ENCODE measurements at regions not wholly inside any gene's neighbourhood (a gene's known extent, or its start where the extent isn't known, plus 50 kb on each side); places are given as distances from the start of the nearest gene placed in this dataset.

GRCh38 chr7:136033413-136034031 lies 56.4 kb upstream of the MTPN start:
- Histone ChIP-seq H3K27me3 (ENCODE audit: control insufficient read depth, insufficient read depth, low read length) (no peaks in the 10 kb centered on the region), H3K9me3 (ENCODE audit: control insufficient read depth, insufficient read depth, low read length) (no peaks in the 10 kb centered on the region), H3K36me3 (ENCODE audit: control insufficient read depth, insufficient read depth, low read length) (no peaks in the 10 kb centered on the region), H3K4me3 (ENCODE audit: low read length) (no peak overlapping the region), H3K4me1 (ENCODE audit: control insufficient read depth, insufficient read depth, low read length) (no peaks in the 10 kb centered on the region), H3K27ac (ENCODE audit: low read length) (no peak overlapping the region)
- DNase-seq (ENCODE audit: low read depth, low spot score): no peak
- no CpG with 5 or more reads among the region's 6 CpGs for WGBS (ENCODE audit: insufficient coverage, insufficient read length)

GRCh38 chr7:136030867-136031318 lies 53.7 kb upstream of the MTPN start:
- no peaks in the 10 kb centered on the region for H3K4me1 ChIP-seq (ENCODE audit: control insufficient read depth, insufficient read depth, low read length)
- H3K9me3 ChIP-seq (ENCODE audit: control insufficient read depth, insufficient read depth, low read length): no peaks in the 10 kb centered on the region
- H3K4me3 ChIP-seq (ENCODE audit: low read length): no peak overlapping the region
- no peak for DNase-seq (ENCODE audit: low read depth, low spot score)
- no CpG with 5 or more reads among the region's 4 CpGs for WGBS (ENCODE audit: insufficient coverage, insufficient read length)
- H3K36me3 ChIP-seq (ENCODE audit: control insufficient read depth, insufficient read depth, low read length): no peaks in the 10 kb centered on the region
- no peaks in the 10 kb centered on the region for H3K27me3 ChIP-seq (ENCODE audit: control insufficient read depth, insufficient read depth, low read length)
- no peak overlapping the region for H3K27ac ChIP-seq (ENCODE audit: low read length)

GRCh38 chr7:136030330-136030729 lies 53.2 kb upstream of the MTPN start:
- H3K4me1 ChIP-seq (ENCODE audit: control insufficient read depth, insufficient read depth, low read length): no peaks in the 10 kb centered on the region
- WGBS (ENCODE audit: insufficient coverage, insufficient read length): no CpG with 5 or more reads among the region's 2 CpGs
- H3K4me3 ChIP-seq (ENCODE audit: low read length): no peak overlapping the region
- H3K9me3 ChIP-seq (ENCODE audit: control insufficient read depth, insufficient read depth, low read length): no peaks in the 10 kb centered on the region
- no peak overlapping the region for H3K27ac ChIP-seq (ENCODE audit: low read length)
- H3K27me3 ChIP-seq (ENCODE audit: control insufficient read depth, insufficient read depth, low read length): no peaks in the 10 kb centered on the region
- no peak for DNase-seq (ENCODE audit: low read depth, low spot score)
- H3K36me3 ChIP-seq (ENCODE audit: control insufficient read depth, insufficient read depth, low read length): no peaks in the 10 kb centered on the region

GRCh38 chr7:136027160-136027559 lies 50.0 kb upstream of the MTPN start:
- Histone ChIP-seq H3K27me3 (ENCODE audit: control insufficient read depth, insufficient read depth, low read length) (no peaks in the 10 kb centered on the region), H3K4me3 (ENCODE audit: low read length) (no peak overlapping the region), H3K9me3 (ENCODE audit: control insufficient read depth, insufficient read depth, low read length) (no peaks in the 10 kb centered on the region), H3K4me1 (ENCODE audit: control insufficient read depth, insufficient read depth, low read length) (no peaks in the 10 kb centered on the region), H3K36me3 (ENCODE audit: control insufficient read depth, insufficient read depth, low read length) (no peaks in the 10 kb centered on the region), H3K27ac (ENCODE audit: low read length) (no peak overlapping the region)
- WGBS (ENCODE audit: insufficient coverage, insufficient read length): no CpG with 5 or more reads among the region's 2 CpGs
- no peak for DNase-seq (ENCODE audit: low read depth, low spot score)

All from iPS DF 6.9 (cell line).